ENCODE measurements at regions not wholly inside any gene's neighbourhood (a gene's known extent, or its start where the extent isn't known, plus 50 kb on each side); places are given as distances from the start of the nearest gene placed in this dataset.
A peak's percentile ranks its signal among the peaks of the same experiment; 100 is the strongest.

GRCh38 chr6:153801917-153802316, 237.1 kb upstream of the OPRM1 start:
- Histone ChIP-seq H3K36me3 (ENCODE audit: control insufficient read depth in 2 of 2, insufficient read depth in 2 of 2, low read length in 2 of 2) (no peaks in the 10 kb centered on the region), H3K4me1 (ENCODE audit: control insufficient read depth in 2 of 2, insufficient read depth in 2 of 2, low read length in 2 of 2) (no peaks in the 10 kb centered on the region), H3K4me3 (ENCODE audit: low read length in 2 of 2) (no peak overlapping the region), H3K27ac (ENCODE audit: low read depth in 2 of 2, low read length in 2 of 2) (no peak overlapping the region), H3K27me3 (ENCODE audit: control insufficient read depth in 2 of 2, insufficient read depth in 2 of 2, low read length in 2 of 2) (no peaks in the 10 kb centered on the region), H3K9me3 (ENCODE audit: control insufficient read depth in 2 of 2, low read length in 2 of 2) (no peaks in the 10 kb centered on the region), H3K9ac (ENCODE audit: low read depth in 1 of 2, low read length in 2 of 2) (no peak overlapping the region)

DNA sequence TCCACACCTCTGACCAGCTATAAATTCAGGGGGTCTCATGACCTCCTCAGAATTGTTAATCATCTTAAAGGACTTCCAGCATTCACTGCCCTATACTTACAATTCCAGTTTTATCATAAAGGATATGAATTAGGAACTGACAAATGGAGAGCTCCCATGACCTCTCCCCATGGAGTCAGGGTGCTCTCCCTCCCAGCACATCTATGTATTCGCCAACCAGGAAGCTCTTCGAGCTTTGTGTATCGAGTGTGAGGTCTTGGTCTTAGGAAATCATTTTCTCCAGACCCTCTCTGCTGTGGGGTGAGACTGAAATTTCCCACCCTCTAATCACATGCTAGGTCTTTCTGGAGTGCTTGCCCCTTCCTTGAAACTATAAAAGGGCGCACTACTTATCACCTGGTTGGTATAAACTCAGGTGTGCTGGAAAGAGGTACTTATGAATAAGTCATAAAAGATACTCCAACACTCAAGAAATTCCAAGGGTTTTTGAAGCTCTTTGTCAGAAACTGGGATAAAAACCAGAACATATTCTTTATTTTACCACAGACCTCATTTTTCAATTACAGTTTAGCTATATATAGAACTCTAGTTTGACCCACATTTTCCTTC, 238.4 kb upstream of the OPRM1 start:
- Histone ChIP-seq H3K27ac (ENCODE audit: low read depth in 2 of 2, low read length in 2 of 2) (no peak overlapping the region), H3K27me3 (ENCODE audit: control insufficient read depth in 2 of 2, insufficient read depth in 2 of 2, low read length in 2 of 2) (no peaks in the 10 kb centered on the region), H3K9me3 (ENCODE audit: control insufficient read depth in 2 of 2, low read length in 2 of 2) (no peaks in the 10 kb centered on the region), H3K9ac (ENCODE audit: low read depth in 1 of 2, low read length in 2 of 2) (no peak overlapping the region), H3K4me1 (ENCODE audit: control insufficient read depth in 2 of 2, insufficient read depth in 2 of 2, low read length in 2 of 2) (no peaks in the 10 kb centered on the region), H3K36me3 (ENCODE audit: control insufficient read depth in 2 of 2, insufficient read depth in 2 of 2, low read length in 2 of 2) (no peaks in the 10 kb centered on the region), H3K4me3 (ENCODE audit: low read length in 2 of 2) (no peak overlapping the region)

GRCh38 chr6:153790876-153791473, 248.1 kb upstream of the OPRM1 start:
- Histone ChIP-seq H3K36me3 (ENCODE audit: control insufficient read depth in 2 of 2, insufficient read depth in 2 of 2, low read length in 2 of 2) (no peaks in the 10 kb centered on the region), H3K4me1 (ENCODE audit: control insufficient read depth in 2 of 2, insufficient read depth in 2 of 2, low read length in 2 of 2) (no peaks in the 10 kb centered on the region), H3K9ac (ENCODE audit: low read depth in 1 of 2, low read length in 2 of 2) (no peak overlapping the region), H3K27ac (ENCODE audit: low read depth in 2 of 2, low read length in 2 of 2) (no peak overlapping the region), H3K4me3 (ENCODE audit: low read length in 2 of 2) (no peak overlapping the region), H3K27me3 (ENCODE audit: control insufficient read depth in 2 of 2, insufficient read depth in 2 of 2, low read length in 2 of 2) (no peaks in the 10 kb centered on the region), H3K9me3 (ENCODE audit: control insufficient read depth in 2 of 2, low read length in 2 of 2) (no peaks in the 10 kb centered on the region)

DNA sequence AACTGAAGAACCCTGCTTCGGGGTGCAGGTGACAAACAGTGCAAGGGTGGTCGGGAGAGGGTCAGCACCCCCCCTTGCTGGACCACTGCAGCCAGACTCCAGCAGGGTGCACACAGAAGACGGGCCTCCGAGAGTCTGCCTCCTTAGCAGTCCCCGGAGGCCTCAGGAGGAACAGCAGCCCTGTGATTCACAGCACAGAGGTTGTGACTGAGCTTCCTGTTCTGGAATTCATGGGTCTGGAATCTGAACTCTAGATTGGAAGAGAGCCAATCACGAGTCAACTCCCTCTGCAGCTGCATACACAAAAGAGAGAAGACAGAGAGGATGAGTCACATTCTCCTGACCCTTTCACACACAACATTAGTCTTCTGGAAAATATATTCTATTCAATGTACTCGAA, 249.0 kb upstream of the OPRM1 start:
- Histone ChIP-seq H3K27ac (ENCODE audit: low read depth in 2 of 2, low read length in 2 of 2) (no peak overlapping the region), H3K9ac (ENCODE audit: low read depth in 1 of 2, low read length in 2 of 2) (no peak overlapping the region), H3K4me1 (ENCODE audit: control insufficient read depth in 2 of 2, insufficient read depth in 2 of 2, low read length in 2 of 2) (no peaks in the 10 kb centered on the region), H3K36me3 (ENCODE audit: control insufficient read depth in 2 of 2, insufficient read depth in 2 of 2, low read length in 2 of 2) (no peaks in the 10 kb centered on the region), H3K9me3 (ENCODE audit: control insufficient read depth in 2 of 2, low read length in 2 of 2) (no peaks in the 10 kb centered on the region), H3K27me3 (ENCODE audit: control insufficient read depth in 2 of 2, insufficient read depth in 2 of 2, low read length in 2 of 2) (no peaks in the 10 kb centered on the region), H3K4me3 (ENCODE audit: low read length in 2 of 2) (no peak overlapping the region)

- Histone ChIP-seq H3K27me3 (ENCODE audit: control insufficient read depth in 2 of 2, insufficient read depth in 2 of 2, low read length in 2 of 2) (no peaks in the 10 kb centered on the region), H3K9me3 (ENCODE audit: control insufficient read depth in 2 of 2, low read length in 2 of 2) (no peaks in the 10 kb centered on the region), H3K27ac (ENCODE audit: low read depth in 2 of 2, low read length in 2 of 2) (no peak overlapping the region), H3K9ac (ENCODE audit: low read depth in 1 of 2, low read length in 2 of 2) (no peak overlapping the region), H3K4me1 (ENCODE audit: control insufficient read depth in 2 of 2, insufficient read depth in 2 of 2, low read length in 2 of 2) (no peaks in the 10 kb centered on the region), H3K36me3 (ENCODE audit: control insufficient read depth in 2 of 2, insufficient read depth in 2 of 2, low read length in 2 of 2) (no peaks in the 10 kb centered on the region), H3K4me3 (ENCODE audit: low read length in 2 of 2) (peak overlapping the region in 1 of 2 donors; percentile 9)
These were observed 251.8 kb upstream of the OPRM1 start for GRCh38 chr6:153787341-153787606.

DNA sequence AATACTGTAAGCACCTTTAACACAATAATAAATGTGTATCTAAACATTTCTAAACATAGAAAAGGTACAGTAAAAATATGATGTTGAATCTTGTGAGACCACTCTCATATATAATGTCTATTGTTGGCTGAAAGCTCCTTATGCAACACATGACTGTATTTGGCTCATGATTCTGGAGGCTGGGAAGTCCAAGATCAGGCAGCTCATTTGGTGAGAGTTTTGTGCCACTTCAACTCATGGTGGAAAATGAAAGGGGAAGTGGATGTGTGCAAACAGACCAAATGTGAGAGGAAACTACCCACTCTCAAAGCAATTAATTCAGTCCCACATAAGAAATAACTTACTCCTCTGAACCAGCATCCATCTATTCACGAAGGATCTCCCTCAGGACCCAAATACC, 257.7 kb upstream of the OPRM1 start:
- no peak overlapping the region for H3K9ac ChIP-seq (ENCODE audit: low read depth in 1 of 2, low read length in 2 of 2)
- H3K9me3 ChIP-seq (ENCODE audit: control insufficient read depth in 2 of 2, low read length in 2 of 2) = peaks cover 0 to 3% of the 10 kb centered on the region in 2 donors
- H3K27ac ChIP-seq (ENCODE audit: low read depth in 2 of 2, low read length in 2 of 2) = no peak overlapping the region
- H3K4me1 ChIP-seq (ENCODE audit: control insufficient read depth in 2 of 2, insufficient read depth in 2 of 2, low read length in 2 of 2) = no peaks in the 10 kb centered on the region
- no peak overlapping the region for H3K4me3 ChIP-seq (ENCODE audit: low read length in 2 of 2)
- no peaks in the 10 kb centered on the region for H3K36me3 ChIP-seq (ENCODE audit: control insufficient read depth in 2 of 2, insufficient read depth in 2 of 2, low read length in 2 of 2)
- no peaks in the 10 kb centered on the region for H3K27me3 ChIP-seq (ENCODE audit: control insufficient read depth in 2 of 2, insufficient read depth in 2 of 2, low read length in 2 of 2)

- no peak overlapping the region for H3K9ac ChIP-seq (ENCODE audit: low read depth in 1 of 2, low read length in 2 of 2)
- H3K4me3 ChIP-seq (ENCODE audit: low read length in 2 of 2) = no peak overlapping the region
- H3K27ac ChIP-seq (ENCODE audit: low read depth in 2 of 2, low read length in 2 of 2) = no peak overlapping the region
- H3K36me3 ChIP-seq (ENCODE audit: control insufficient read depth in 2 of 2, insufficient read depth in 2 of 2, low read length in 2 of 2) = no peaks in the 10 kb centered on the region
- no peaks in the 10 kb centered on the region for H3K27me3 ChIP-seq (ENCODE audit: control insufficient read depth in 2 of 2, insufficient read depth in 2 of 2, low read length in 2 of 2)
- no peaks in the 10 kb centered on the region for H3K4me1 ChIP-seq (ENCODE audit: control insufficient read depth in 2 of 2, insufficient read depth in 2 of 2, low read length in 2 of 2)
- peaks cover 0 to 3% of the 10 kb centered on the region in 2 donors for H3K9me3 ChIP-seq (ENCODE audit: control insufficient read depth in 2 of 2, low read length in 2 of 2)
These were observed 259.0 kb upstream of the OPRM1 start for GRCh38 chr6:153780011-153780410.

GRCh38 chr6:153778216-153778615, 260.8 kb upstream of the OPRM1 start:
- no peak overlapping the region for H3K9ac ChIP-seq (ENCODE audit: low read depth in 1 of 2, low read length in 2 of 2)
- peaks cover 0 to 3% of the 10 kb centered on the region in 2 donors for H3K9me3 ChIP-seq (ENCODE audit: control insufficient read depth in 2 of 2, low read length in 2 of 2)
- no peaks in the 10 kb centered on the region for H3K36me3 ChIP-seq (ENCODE audit: control insufficient read depth in 2 of 2, insufficient read depth in 2 of 2, low read length in 2 of 2)
- H3K27me3 ChIP-seq (ENCODE audit: control insufficient read depth in 2 of 2, insufficient read depth in 2 of 2, low read length in 2 of 2) = no peaks in the 10 kb centered on the region
- H3K4me3 ChIP-seq (ENCODE audit: low read length in 2 of 2) = no peak overlapping the region
- H3K27ac ChIP-seq (ENCODE audit: low read depth in 2 of 2, low read length in 2 of 2) = no peak overlapping the region
- H3K4me1 ChIP-seq (ENCODE audit: control insufficient read depth in 2 of 2, insufficient read depth in 2 of 2, low read length in 2 of 2) = no peaks in the 10 kb centered on the region

DNA sequence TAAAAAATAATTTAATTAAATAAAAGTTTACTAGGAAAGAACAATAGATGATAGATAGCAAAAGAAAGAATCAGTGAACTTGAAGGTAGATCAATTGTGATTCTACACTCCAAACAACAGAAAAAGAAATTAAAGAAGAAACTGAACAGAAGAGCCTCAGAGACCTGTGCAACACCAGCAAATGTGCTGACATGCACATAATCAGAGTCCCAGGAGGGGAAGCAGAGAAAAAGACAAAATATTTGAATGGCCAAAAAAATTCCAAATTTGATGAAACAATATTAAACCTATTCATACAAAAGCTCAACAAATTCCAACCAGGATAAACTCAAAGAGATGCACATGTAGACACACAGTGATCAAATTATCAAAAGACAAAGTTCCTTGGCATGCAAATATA, 267.5 kb upstream of the OPRM1 start:
- Histone ChIP-seq H3K4me3 (ENCODE audit: low read length in 2 of 2) (no peak overlapping the region), H3K27me3 (ENCODE audit: control insufficient read depth in 2 of 2, insufficient read depth in 2 of 2, low read length in 2 of 2) (no peaks in the 10 kb centered on the region), H3K36me3 (ENCODE audit: control insufficient read depth in 2 of 2, insufficient read depth in 2 of 2, low read length in 2 of 2) (no peaks in the 10 kb centered on the region), H3K4me1 (ENCODE audit: control insufficient read depth in 2 of 2, insufficient read depth in 2 of 2, low read length in 2 of 2) (no peaks in the 10 kb centered on the region), H3K27ac (ENCODE audit: low read depth in 2 of 2, low read length in 2 of 2) (no peak overlapping the region), H3K9ac (ENCODE audit: low read depth in 1 of 2, low read length in 2 of 2) (no peak overlapping the region), H3K9me3 (ENCODE audit: control insufficient read depth in 2 of 2, low read length in 2 of 2) (no peaks in the 10 kb centered on the region)

- no peaks in the 10 kb centered on the region for H3K27me3 ChIP-seq (ENCODE audit: control insufficient read depth in 2 of 2, insufficient read depth in 2 of 2, low read length in 2 of 2)
- no peaks in the 10 kb centered on the region for H3K4me1 ChIP-seq (ENCODE audit: control insufficient read depth in 2 of 2, insufficient read depth in 2 of 2, low read length in 2 of 2)
- no peak overlapping the region for H3K4me3 ChIP-seq (ENCODE audit: low read length in 2 of 2)
- no peaks in the 10 kb centered on the region for H3K9me3 ChIP-seq (ENCODE audit: control insufficient read depth in 2 of 2, low read length in 2 of 2)
- H3K9ac ChIP-seq (ENCODE audit: low read depth in 1 of 2, low read length in 2 of 2) = no peak overlapping the region
- no peak overlapping the region for H3K27ac ChIP-seq (ENCODE audit: low read depth in 2 of 2, low read length in 2 of 2)
- no peaks in the 10 kb centered on the region for H3K36me3 ChIP-seq (ENCODE audit: control insufficient read depth in 2 of 2, insufficient read depth in 2 of 2, low read length in 2 of 2)
These were observed 271.9 kb upstream of the OPRM1 start for GRCh38 chr6:153767127-153767526.

- H3K27me3 ChIP-seq (ENCODE audit: control insufficient read depth in 2 of 2, insufficient read depth in 2 of 2, low read length in 2 of 2) = no peaks in the 10 kb centered on the region
- H3K27ac ChIP-seq (ENCODE audit: low read depth in 2 of 2, low read length in 2 of 2) = no peak overlapping the region
- no peaks in the 10 kb centered on the region for H3K4me1 ChIP-seq (ENCODE audit: control insufficient read depth in 2 of 2, insufficient read depth in 2 of 2, low read length in 2 of 2)
- H3K36me3 ChIP-seq (ENCODE audit: control insufficient read depth in 2 of 2, insufficient read depth in 2 of 2, low read length in 2 of 2) = no peaks in the 10 kb centered on the region
- H3K9me3 ChIP-seq (ENCODE audit: control insufficient read depth in 2 of 2, low read length in 2 of 2) = no peaks in the 10 kb centered on the region
- H3K4me3 ChIP-seq (ENCODE audit: low read length in 2 of 2) = no peak overlapping the region
- H3K9ac ChIP-seq (ENCODE audit: low read depth in 1 of 2, low read length in 2 of 2) = no peak overlapping the region
These were observed 280.5 kb upstream of the OPRM1 start for GRCh38 chr6:153758516-153758915.

All from mucosa of rectum (tissue), 2 donors.